ENCODE measurements at regions not wholly inside any gene's neighbourhood (a gene's known extent, or its start where the extent isn't known, plus 50 kb on each side); places are given as distances from the start of the nearest gene placed in this dataset.
"Not testable (repeated sequence)": the region's sequence is repeated elsewhere in the genome, so short reads cannot be mapped to it uniquely, and the experiment has no call there.

DNA sequence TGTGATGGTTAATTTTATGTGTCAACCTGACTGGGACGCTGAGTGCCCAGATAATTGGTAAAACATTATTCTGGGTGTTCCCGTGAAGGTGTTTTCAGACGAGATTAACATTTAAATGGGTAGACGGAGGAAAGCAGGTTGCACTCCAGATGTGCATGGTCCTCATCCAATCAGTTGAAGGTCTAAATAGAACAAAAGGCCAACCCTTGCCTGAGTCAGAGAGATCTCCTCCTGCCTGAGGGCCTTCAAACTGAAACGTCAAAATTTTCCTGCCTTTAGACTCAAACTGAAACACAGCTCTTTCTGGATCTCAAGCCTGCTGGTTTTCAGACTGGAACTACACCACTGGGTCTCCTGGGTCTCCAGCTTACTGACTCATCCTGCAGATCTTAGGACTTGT is 73.5 kb downstream of the NPIPA8 start:
- DNase-seq, H3K27me3 Mint-ChIP-seq, H3K27ac Mint-ChIP-seq, H3K4me3 Mint-ChIP-seq, ATAC-seq, H3K9me3 Mint-ChIP-seq, H3K36me3 Mint-ChIP-seq, POLR2A ChIA-PET, H3K4me1 Mint-ChIP-seq: not testable (repeated sequence)

DNA sequence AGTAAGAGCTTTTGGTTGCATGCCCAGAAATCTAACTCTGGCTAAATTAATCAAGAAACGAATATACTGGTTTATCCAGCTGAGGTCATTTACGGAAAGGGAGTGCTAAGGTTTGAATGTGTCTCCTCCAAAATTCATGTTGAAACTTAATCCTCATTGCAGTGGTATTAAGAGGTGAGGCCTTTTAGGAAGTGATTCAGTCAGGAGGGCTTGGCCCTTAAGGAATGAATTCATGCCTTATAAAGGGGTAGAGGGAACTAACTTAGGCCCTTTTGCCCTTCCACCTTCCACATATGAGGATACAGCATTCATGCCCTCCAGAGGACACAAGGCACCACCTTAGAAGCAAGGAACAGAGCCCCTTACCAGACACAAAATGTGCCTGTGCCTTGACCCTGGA is 74.7 kb downstream of the NPIPA8 start:
- DNase-seq, H3K27ac Mint-ChIP-seq, H3K36me3 Mint-ChIP-seq, H3K4me3 Mint-ChIP-seq, H3K27me3 Mint-ChIP-seq, H3K4me1 Mint-ChIP-seq, POLR2A ChIA-PET, ATAC-seq, H3K9me3 Mint-ChIP-seq: not testable (repeated sequence)

DNA sequence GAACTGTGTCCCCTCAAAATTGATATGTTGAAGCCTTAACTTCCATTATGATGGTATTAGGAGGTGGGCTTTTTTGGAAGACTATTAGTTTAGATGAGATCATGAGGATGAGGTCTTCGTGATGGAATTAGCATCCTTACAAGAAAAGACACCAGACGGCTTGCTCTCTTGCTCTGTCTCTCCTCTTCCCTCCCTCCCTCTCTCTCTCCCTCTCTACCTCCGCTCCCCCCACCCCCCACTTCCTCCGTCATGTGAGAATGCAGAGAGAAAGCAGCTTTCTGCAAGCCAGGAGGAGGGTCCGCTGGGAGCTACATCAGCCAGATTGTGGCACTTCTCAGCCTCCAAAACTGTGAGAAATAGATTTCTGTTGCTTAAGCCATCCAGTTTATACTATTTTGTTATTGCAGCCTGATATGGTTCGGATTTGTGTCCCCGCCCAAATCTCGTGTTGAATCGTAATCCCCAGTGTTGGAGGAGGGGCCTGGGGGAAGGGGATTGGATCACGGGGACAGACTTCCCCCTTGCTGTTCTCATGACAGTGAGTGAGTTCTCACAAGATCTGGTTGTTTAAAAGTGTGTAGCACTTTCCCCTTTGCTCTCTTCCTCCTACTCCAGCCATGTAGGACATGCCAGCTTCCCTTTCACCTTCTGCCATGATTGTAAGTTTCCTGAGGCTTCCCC is 76.9 kb downstream of the NPIPA8 start:
- H3K4me1 Mint-ChIP-seq, H3K4me3 Mint-ChIP-seq, DNase-seq, ATAC-seq, POLR2A ChIA-PET, H3K27ac Mint-ChIP-seq, H3K27me3 Mint-ChIP-seq, H3K9me3 Mint-ChIP-seq, H3K36me3 Mint-ChIP-seq: not testable (repeated sequence)

DNA sequence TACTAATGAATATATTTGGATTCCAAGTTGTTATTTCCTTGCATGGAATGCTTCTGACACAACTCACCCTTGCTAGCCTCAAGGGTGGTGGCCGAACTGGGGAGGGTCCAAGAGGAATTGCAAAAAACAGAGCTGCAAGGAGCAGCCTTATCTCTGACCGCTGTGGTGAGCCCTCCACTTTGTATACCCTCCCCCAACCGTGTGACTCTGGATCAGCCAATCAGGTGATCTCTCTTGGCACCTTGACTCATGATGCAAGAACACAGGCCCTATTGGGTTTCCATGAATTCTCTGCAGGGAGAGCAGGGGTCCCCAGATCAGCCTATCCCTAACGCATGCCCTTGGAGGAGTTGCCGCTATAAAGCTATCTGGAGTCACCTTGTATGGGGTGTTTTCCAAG is 83.6 kb downstream of the NPIPA8 start:
- DNase-seq, ATAC-seq, H3K36me3 Mint-ChIP-seq, H3K4me1 Mint-ChIP-seq, H3K27ac Mint-ChIP-seq, H3K27me3 Mint-ChIP-seq, H3K4me3 Mint-ChIP-seq, H3K9me3 Mint-ChIP-seq, POLR2A ChIA-PET: not testable (repeated sequence)

DNA sequence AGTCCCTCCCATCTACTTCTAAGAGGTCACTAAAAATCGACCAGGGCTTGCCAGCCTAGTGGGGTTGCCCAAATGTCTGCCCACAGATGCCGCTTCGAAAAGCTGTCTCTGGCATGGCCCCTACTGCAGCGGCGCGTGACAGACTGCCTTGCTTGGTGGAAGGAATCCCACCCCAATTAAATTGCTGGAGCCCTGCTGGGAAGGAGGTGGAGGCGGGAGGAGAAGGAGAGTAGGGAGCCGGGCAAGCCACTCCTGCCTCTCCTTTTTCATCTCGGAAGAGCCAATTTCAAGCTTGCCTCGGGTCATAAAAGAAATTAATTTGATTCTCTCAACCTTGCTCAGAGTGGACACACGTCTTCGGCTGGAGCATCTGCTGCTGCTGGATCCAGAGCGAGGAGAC is 106.0 kb downstream of the NPIPA8 start:
- DNase-seq, H3K27ac Mint-ChIP-seq, H3K36me3 Mint-ChIP-seq, H3K27me3 Mint-ChIP-seq, H3K4me1 Mint-ChIP-seq, H3K9me3 Mint-ChIP-seq, POLR2A ChIA-PET, ATAC-seq, H3K4me3 Mint-ChIP-seq: not testable (repeated sequence)

DNA sequence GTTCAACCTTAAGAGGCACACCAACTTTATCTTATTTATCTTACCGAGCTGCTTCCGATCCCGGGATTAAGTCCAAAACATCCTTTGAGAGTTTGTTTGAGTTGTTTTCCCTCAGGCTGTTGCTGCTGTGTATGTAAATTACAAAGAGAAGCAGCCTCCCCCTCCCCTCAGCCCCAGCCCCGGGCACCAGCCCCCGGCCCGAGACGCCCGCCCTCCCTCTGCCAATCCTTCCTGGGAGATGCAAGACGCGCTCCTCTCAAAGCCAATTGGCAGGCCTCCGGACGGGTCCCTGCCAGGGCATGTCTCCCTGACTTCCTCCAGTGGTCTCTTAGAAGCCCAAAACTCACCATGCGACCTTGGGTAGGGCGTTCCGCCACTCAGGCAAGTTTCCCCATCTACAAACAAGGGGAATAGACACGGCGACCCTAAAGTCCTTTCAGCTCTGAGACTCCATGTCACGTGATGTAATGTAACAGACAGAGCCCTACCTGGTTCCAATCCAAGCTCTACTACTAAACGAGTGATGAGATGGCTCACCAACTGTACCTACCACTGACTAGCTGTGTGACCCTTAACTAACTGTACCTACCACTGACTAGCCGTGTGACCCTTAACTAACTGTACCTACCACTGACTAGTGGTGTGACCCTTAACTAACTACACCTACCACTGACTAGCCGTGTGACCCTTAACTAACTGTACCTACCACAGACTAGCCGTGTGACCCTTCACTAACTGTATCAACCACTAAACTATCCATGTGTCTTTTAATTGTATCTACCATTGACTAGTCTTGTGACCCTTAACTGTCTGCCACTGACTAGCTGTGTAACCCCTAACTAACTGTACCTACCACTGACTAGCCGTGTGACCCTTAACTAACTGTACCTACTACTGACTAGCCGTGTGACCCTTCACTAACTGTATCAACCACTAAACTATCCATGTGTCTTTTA is 114.2 kb downstream of the NPIPA8 start:
- H3K9me3 Mint-ChIP-seq, H3K4me3 Mint-ChIP-seq, DNase-seq, H3K36me3 Mint-ChIP-seq, H3K4me1 Mint-ChIP-seq, H3K27ac Mint-ChIP-seq, ATAC-seq, H3K27me3 Mint-ChIP-seq, POLR2A ChIA-PET: not testable (repeated sequence)

DNA sequence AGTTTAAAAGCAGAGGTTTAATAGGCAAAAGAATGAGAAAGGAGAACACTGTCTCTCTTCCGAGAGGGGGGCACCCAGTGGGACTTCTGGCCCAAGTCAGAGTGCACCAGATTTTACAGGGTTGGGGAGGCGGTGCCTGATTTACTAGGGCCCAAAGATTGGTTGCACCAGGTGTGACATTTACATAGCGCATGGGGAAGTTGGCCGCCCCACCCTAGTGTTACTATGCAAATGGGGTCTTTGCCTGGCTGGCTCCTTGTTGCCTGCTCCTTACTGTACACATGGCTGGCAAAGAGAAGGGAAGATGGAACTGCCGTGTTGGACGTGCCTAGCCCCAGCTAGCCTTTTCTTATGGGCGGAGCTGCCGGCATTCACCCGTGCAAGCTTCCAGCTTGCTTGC is 118.8 kb downstream of the NPIPA8 start:
- DNase-seq, H3K27ac Mint-ChIP-seq, H3K9me3 Mint-ChIP-seq, H3K27me3 Mint-ChIP-seq, H3K36me3 Mint-ChIP-seq, ATAC-seq, POLR2A ChIA-PET, H3K4me3 Mint-ChIP-seq, H3K4me1 Mint-ChIP-seq: not testable (repeated sequence)

DNA sequence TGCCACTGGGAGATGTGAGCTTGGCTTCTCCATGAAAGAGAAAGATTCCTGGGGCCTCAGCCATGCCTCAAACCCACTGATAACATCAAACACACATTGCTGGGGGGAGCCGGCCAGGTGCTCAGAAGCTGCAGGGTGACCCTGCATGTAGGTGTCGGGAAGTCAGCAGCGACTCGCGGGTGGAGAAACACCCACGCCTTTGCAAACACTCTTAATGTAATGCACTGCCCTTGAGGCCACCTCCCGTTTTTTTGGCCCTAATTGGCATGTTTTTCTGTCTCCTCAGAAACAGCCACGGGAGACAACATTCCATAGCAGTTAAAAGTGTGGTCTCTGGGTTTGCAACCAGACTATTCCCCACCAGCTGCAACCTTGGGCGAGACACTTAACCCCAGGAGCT is 119.7 kb downstream of the NPIPA8 start:
- H3K9me3 Mint-ChIP-seq, H3K27ac Mint-ChIP-seq, H3K36me3 Mint-ChIP-seq, H3K27me3 Mint-ChIP-seq, ATAC-seq, POLR2A ChIA-PET, H3K4me1 Mint-ChIP-seq, DNase-seq, H3K4me3 Mint-ChIP-seq: not testable (repeated sequence)

DNA sequence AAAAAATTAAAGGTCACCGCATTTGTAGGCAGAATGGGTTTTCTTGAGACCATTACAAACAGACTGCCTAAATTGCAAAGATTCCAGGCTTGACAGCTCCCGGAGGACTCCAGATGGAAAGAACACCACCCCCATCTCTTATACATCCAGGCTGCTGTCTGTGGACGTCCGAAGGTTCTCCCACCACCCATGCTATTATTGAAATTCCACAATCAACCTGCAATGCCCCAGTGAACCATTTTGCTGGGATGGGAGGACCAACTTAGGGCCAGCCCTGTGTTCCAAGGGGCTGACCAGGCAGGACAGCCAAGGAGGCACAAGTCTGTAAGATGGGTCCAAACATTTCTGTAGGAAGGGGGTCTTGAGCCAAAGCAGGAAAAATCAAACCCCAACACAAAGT is 122.7 kb downstream of the NPIPA8 start:
- H3K4me3 Mint-ChIP-seq, H3K4me1 Mint-ChIP-seq, H3K27me3 Mint-ChIP-seq, ATAC-seq, H3K36me3 Mint-ChIP-seq, H3K9me3 Mint-ChIP-seq, POLR2A ChIA-PET, H3K27ac Mint-ChIP-seq, DNase-seq: not testable (repeated sequence)

DNA sequence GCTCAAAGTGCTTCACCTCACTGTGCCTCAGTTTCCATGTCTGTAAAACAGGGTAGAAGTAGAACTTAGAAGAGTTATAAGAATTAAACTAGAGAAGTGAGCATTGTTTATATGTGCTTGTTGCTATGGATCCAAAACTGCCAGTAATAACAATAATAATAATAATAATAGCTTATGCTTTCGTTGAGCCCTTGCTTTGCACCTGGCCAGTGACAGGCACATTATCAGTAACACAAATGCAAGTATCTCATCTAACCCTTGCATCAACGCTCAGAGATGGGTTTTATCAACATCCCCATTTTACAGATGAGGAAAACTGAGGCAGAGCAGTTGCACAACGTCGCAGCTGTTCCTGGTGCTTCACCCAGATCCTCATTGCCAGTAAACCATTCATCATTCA is 125.0 kb downstream of the NPIPA8 start:
- H3K4me1 Mint-ChIP-seq, H3K27ac Mint-ChIP-seq, H3K4me3 Mint-ChIP-seq, H3K9me3 Mint-ChIP-seq, H3K27me3 Mint-ChIP-seq, POLR2A ChIA-PET, DNase-seq, H3K36me3 Mint-ChIP-seq, ATAC-seq: not testable (repeated sequence)

DNA sequence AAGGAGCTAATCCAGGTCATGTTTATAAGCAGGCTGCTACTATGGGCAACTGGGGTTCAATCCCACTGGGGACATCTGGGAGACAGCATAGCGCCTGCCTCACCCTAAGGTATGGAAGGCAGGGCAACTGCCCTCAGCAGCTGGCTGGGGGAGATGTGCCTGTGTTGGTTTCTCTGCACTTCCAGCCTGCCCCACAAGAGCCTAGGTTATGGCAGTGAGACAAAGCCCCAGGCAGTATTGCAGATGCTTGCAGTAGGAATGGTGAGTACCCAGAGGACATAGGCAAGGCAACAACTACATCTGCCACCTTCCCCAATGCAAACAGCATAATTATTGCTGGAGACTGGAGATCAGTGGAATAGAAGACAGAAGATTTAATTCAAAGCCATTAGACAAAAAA is 131.8 kb downstream of the NPIPA8 start:
- H3K27ac Mint-ChIP-seq, POLR2A ChIA-PET, H3K27me3 Mint-ChIP-seq, H3K36me3 Mint-ChIP-seq, H3K4me3 Mint-ChIP-seq, H3K9me3 Mint-ChIP-seq, DNase-seq, ATAC-seq, H3K4me1 Mint-ChIP-seq: not testable (repeated sequence)

DNA sequence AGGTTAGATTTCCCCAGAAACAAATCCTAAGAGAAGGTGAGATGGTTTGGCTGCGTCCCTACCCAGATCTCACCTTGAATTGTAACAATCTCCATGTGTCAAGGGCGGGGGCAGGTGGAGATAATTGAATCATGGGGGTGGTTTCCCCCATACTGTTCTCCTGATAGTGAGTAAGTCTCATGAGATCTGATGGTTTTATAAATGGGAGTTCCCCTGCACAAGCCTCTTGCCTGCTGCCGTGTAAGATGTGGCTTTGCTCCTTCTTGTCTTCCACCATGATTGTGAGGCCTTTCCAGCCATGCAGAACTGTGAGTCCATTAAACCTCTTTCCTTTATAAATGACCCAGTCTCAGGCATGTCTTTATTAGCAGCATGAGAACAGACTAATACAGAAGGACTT is 132.2 kb downstream of the NPIPA8 start:
- H3K36me3 Mint-ChIP-seq, ATAC-seq, H3K27ac Mint-ChIP-seq, H3K27me3 Mint-ChIP-seq, H3K4me3 Mint-ChIP-seq, H3K9me3 Mint-ChIP-seq, DNase-seq, H3K4me1 Mint-ChIP-seq, POLR2A ChIA-PET: not testable (repeated sequence)

DNA sequence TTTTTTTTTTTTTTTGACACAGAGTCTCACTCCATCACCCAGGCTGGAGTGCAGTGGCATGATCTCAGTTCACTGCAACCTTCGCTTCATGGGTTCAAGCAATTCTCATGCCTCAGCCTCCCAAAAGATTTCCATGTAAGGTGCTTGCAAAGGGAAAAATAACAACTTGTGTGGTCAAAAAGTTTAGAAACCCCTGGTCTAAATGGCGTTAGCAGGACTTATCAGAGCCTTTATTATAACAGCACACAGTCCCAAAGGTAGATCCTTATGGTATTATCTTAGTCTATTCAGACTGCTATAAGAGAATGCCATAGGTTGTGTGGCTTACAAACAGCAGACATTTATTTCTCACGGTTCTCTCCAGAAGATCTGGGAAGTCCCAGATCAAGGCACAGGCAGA is 135.0 kb downstream of the NPIPA8 start:
- H3K36me3 Mint-ChIP-seq, ATAC-seq, H3K4me1 Mint-ChIP-seq, H3K4me3 Mint-ChIP-seq, H3K27me3 Mint-ChIP-seq, DNase-seq, H3K9me3 Mint-ChIP-seq, POLR2A ChIA-PET, H3K27ac Mint-ChIP-seq: not testable (repeated sequence)

DNA sequence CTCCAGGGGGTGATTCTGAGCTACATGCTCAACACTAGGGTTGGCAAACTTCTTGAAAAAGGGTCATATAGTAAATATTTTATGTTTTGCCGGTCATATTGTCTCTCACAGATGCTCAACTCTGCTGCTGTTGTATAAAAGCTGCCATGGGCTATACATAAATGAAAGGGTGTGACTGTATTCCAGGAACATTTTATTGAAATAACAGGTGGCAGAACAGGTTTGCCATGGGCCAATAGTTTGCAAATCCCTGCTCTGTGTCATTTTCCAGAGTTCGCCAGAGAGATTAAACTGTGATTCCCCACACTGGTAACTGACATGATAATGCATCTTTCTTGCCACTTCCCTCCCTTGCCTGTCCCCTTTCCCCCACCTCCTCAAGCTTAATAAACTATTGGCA is 144.1 kb downstream of the NPIPA8 start:
- H3K27me3 Mint-ChIP-seq, H3K4me1 Mint-ChIP-seq, DNase-seq, H3K36me3 Mint-ChIP-seq, H3K27ac Mint-ChIP-seq, POLR2A ChIA-PET, H3K9me3 Mint-ChIP-seq, ATAC-seq, H3K4me3 Mint-ChIP-seq: not testable (repeated sequence)

Data from naive thymus-derived CD8-positive, alpha-beta T cell (primary cell).